HepG2 (cell line): ENCODE measurements at regions not wholly inside any gene's neighbourhood (a gene's known extent, or its start where the extent isn't known, plus 50 kb on each side); places are given as distances from the start of the nearest gene placed in this dataset.

Experiments
- ATAC-seq: fragments of 200-7000 bp; cut with Tn5 transposase; 3 replicates; pipeline ENCODE4 v1.9.1; 2020; ENCODE audit warnings: mild to moderate bottlenecking, moderate library complexity
- BruUV-seq: library from RNA; stranded (reverse); fragments of 400-500 nt; replicated peaks from 2 replicates; lab custom pipeline; 2021; lab: Mats Ljungman, UMichigan
- CTCF ChIA-PET: fragments of 300-600 bp; formaldehyde crosslinking; extraction: SDS; loops from one replicate; lab custom pipeline; 2021; ENCODE audit warnings: low total read pairs, inconsistent platforms, low intra/inter-chr PET ratio; lab: Yijun Ruan, JAX
- POLR2A ChIA-PET: fragments of 350-600 bp; sonication (Branson Sonifier 250); formaldehyde crosslinking; loops from one replicate; lab custom pipeline; 2020; ENCODE audit warnings: antibody characterized with exemption, inconsistent platforms; lab: Yijun Ruan, JAX
- DNase-seq: peaks from one replicate; pipeline ENCODE4 v3.0.0-alpha.2; 2015; ENCODE audit warnings: low spot score
- FAIRE-seq: peaks from 3 replicates; lab custom pipeline; 2011; peaks lifted over from hg19 to GRCh38; lab: Jason Lieb, UNC
- H2AFZ ChIP-seq: one replicate; pipeline ENCODE4 v1.6.1; 2011; ENCODE audit warnings: low read length, inconsistent platforms
- H3K27ac ChIP-seq: fragments of 300-600 bp; 3 replicates; pipeline ENCODE4 v1.8.0; 2011; ENCODE audit warnings: mixed run types, mild to moderate bottlenecking, mixed read lengths, low read length, inconsistent platforms; ENCODE audit not compliant: insufficient read depth; ENCODE audit errors: extremely low read length
- H3K27me3 ChIP-seq, 2 experiments: fragments of 200-600 bp in 1 of 2; 2 replicates in 1 of 2; 3 replicates in 1 of 2; pipeline versions ENCODE4 v1.6.0 to v1.8.0; 2011; ENCODE audit warnings: low read length in 2 of 2, mild to moderate bottlenecking in 2 of 2, moderate library complexity in 2 of 2, inconsistent platforms in 1 of 2; ENCODE audit not compliant: insufficient read depth in 2 of 2, control insufficient read depth in 1 of 2
- H3K36me3 ChIP-seq, 2 experiments: fragments of 200-600 bp in 1 of 2; replicated peaks in 1 of 2; 2 replicates in 1 of 2; 3 replicates in 1 of 2; pipeline versions ENCODE4 v1.5.1 to v1.8.0; 2011; ENCODE audit warnings: low read length in 2 of 2, inconsistent platforms in 1 of 2; ENCODE audit not compliant: insufficient read depth in 2 of 2, control insufficient read depth in 1 of 2
- H3K4me1 ChIP-seq: 2 replicates; pipeline ENCODE4 v1.5.1; 2012; ENCODE audit warnings: low read length, inconsistent platforms; ENCODE audit not compliant: insufficient read depth
- H3K4me2 ChIP-seq: 2 replicates; pipeline ENCODE4 v1.6.0; 2011; ENCODE audit warnings: low read depth, low read length, inconsistent platforms
- H3K4me3 ChIP-seq, 3 experiments: fragments of 200-600 bp in 1 of 3; sonication (generic), shearing (Covaris generic) in 1 of 3; replicated peaks in 1 of 3; 2 replicates each; pipeline ENCODE4 v1.5.1; 2011 to 2016; ENCODE audit warnings: low read length in 3 of 3, inconsistent platforms in 2 of 3, low read depth in 2 of 3, mild to moderate bottlenecking in 2 of 3, control low read depth in 1 of 3, mixed read lengths in 1 of 3; ENCODE audit not compliant: insufficient read depth in 1 of 3
- H3K79me2 ChIP-seq: one replicate; pipeline ENCODE4 v1.6.1; 2011; ENCODE audit warnings: low read length, inconsistent platforms; ENCODE audit not compliant: insufficient read depth
- H3K9ac ChIP-seq: 2 replicates; pipeline ENCODE4 v1.6.0; 2011; ENCODE audit warnings: mild to moderate bottlenecking, low read depth, low read length, inconsistent platforms; ENCODE audit not compliant: insufficient read depth
- H3K9me3 ChIP-seq: 2 replicates; pipeline ENCODE4 v1.5.1; 2012; ENCODE audit warnings: mild to moderate bottlenecking, low read length
- H4K20me1 ChIP-seq: 2 replicates; pipeline ENCODE4 v1.6.0; 2011; ENCODE audit warnings: inconsistent platforms, mild to moderate bottlenecking, low read length, moderate library complexity; ENCODE audit not compliant: insufficient read depth
- CSRNP1 ChIP-seq: sonication (generic); formaldehyde crosslinking; IDR thresholded peaks from 2 replicates; pipeline ENCODE4 v1.8.1; 2023; ENCODE audit warnings: mild to moderate bottlenecking, missing genetic modification reagents
- EEA1 ChIP-seq: sonication (generic); formaldehyde crosslinking; IDR thresholded peaks from 2 replicates; pipeline ENCODE4 v1.5.1; 2020; ENCODE audit warnings: mild to moderate bottlenecking, missing genetic modification reagents, borderline replicate concordance
- HNRNPUL1 ChIP-seq: fragments of 200-400 bp; formaldehyde crosslinking; IDR thresholded peaks from 2 replicates; pipeline ENCODE4 v1.6.1; 2017; ENCODE audit warnings: low read depth, mild to moderate bottlenecking, low read length, moderate library complexity
- HOMEZ ChIP-seq: IDR thresholded peaks from 2 replicates; pipeline ENCODE4 v1.6.1; 2016; ENCODE audit warnings: low read depth
- KLF13 ChIP-seq: sonication (generic); formaldehyde crosslinking; IDR thresholded peaks from 2 replicates; pipeline ENCODE4 v1.4.0; 2020; ENCODE audit warnings: mild to moderate bottlenecking, missing genetic modification reagents
- KLF15 ChIP-seq: sonication (generic); formaldehyde crosslinking; IDR thresholded peaks from 2 replicates; pipeline ENCODE4 v1.8.1; 2023; ENCODE audit warnings: borderline replicate concordance, mild to moderate bottlenecking, inconsistent platforms, missing genetic modification reagents, mixed read lengths
- SIN3B ChIP-seq: fragments of 150-350 bp; IDR thresholded peaks from 2 replicates; pipeline ENCODE4 v1.6.1; 2014; ENCODE audit warnings: low read length
- SP1 ChIP-seq, 2 experiments: fragments of 450-650 bp in 1 of 2; sonication (generic) in 1 of 2; formaldehyde crosslinking in 1 of 2; IDR thresholded peaks; 2 replicates each; pipeline versions ENCODE4 v1.4.0 to v1.6.1; 2016 to 2020; ENCODE audit warnings: missing genetic modification reagents in 1 of 2
- THRA ChIP-seq: sonication (generic); formaldehyde crosslinking; IDR thresholded peaks from 2 replicates; pipeline ENCODE4 v1.4.0; 2020; ENCODE audit warnings: missing genetic modification reagents, borderline replicate concordance
- ZFP41 ChIP-seq: sonication (generic); formaldehyde crosslinking; IDR thresholded peaks from 2 replicates; pipeline ENCODE4 v1.4.0; 2020; ENCODE audit warnings: mild to moderate bottlenecking, missing genetic modification reagents, borderline replicate concordance
- ZNF790 ChIP-seq: sonication (generic); formaldehyde crosslinking; IDR thresholded peaks from 2 replicates; pipeline ENCODE4 v1.8.0; 2022; ENCODE audit warnings: missing genetic modification reagents, mild to moderate bottlenecking, borderline replicate concordance
- WGBS: methylation state at CpG from one replicate; pipeline ENCODE4 v1.1.6; 2017; ENCODE audit warnings: low lambda C conversion rate; 5-methylcytosine and 5-hydroxymethylcytosine counted together
- in situ Hi-C: cut with HindIII; loops from 2 replicates; pipeline ENCODE4 v1.10.0; 2017; ENCODE audit warnings: low pct_unique_long_range_greater_than_20kb; ENCODE audit not compliant: extremely low pct_ligation_motif_present
- intact Hi-C: fragments of 100-400 bp; cut with micrococcal nuclease; formaldehyde crosslinking; loops from one replicate; pipeline ENCODE4 v1.10.0; 2022; ENCODE audit not compliant: unreplicated experiment
- TF ChIP-seq, protein P1 (sequence below): sonication (generic); formaldehyde crosslinking; IDR thresholded peaks from 2 replicates; pipeline ENCODE4 v1.5.1; 2020; ENCODE audit warnings: missing genetic modification reagents, mild to moderate bottlenecking, borderline replicate concordance
- TF ChIP-seq, protein P2 (sequence below): sonication (generic); formaldehyde crosslinking; IDR thresholded peaks from 2 replicates; pipeline ENCODE4 v1.9.0; 2021; ENCODE audit warnings: missing genetic modification reagents, borderline replicate concordance

DNA sequence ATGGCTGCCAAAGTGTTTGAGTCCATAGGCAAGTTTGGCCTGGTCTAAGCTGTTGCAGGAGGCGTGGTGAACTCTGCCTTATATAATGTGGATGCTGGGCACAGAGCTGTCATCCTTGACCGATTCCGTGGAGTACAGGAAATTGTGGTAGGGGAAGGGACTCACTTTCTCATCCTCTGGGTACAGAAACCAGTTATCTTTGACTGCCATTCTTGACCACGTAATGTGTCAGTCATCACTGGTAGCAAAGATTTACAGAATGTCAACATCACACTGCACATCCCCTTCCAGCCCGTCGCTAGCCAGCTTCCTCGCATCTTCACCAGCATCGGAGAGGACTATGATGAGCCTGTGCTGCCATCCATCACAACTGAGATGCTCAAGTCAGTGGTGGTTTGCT, 215.8 kb upstream of the JUN start:
- Histone ChIP-seq H3K4me3 (no peak overlapping the region), H4K20me1 (no peaks in the 10 kb centered on the region), H3K27ac (no peak overlapping the region), H3K4me2 (no peak overlapping the region), H3K79me2 (no peaks in the 10 kb centered on the region), H3K4me1 (no peaks in the 10 kb centered on the region), H3K36me3 (no peaks in the 10 kb centered on the region), H3K9ac (no peak overlapping the region), H2AFZ (no peak overlapping the region), H3K9me3 (no peaks in the 10 kb centered on the region), H3K27me3 (peaks cover 0 to 6% of the 10 kb centered on the region in 2 experiments; a peak in 3 of 5 replicates)
- FAIRE-seq (no peak), DNase-seq (no peak), ATAC-seq (no peak)
- WGBS = 74% methylated on average over 8 of the region's 8 CpGs
- POLR2A ChIA-PET = no interaction called here
- CTCF ChIA-PET = no interaction called here
- intact Hi-C loops (no loop called here), in situ Hi-C loops (no loop called here)
- no TSS peak for BruUV-seq
- TF ChIP-seq EEA1 (CRISPR knock-in tag) (no peak), HOMEZ (CRISPR knock-in tag) (no peak), ZNF790 (CRISPR knock-in tag) (no peak), KLF13 (CRISPR knock-in tag) (no peak), SP1 (IDR thresholded peaks at IDR 0.05) (no peak), SP1 (CRISPR knock-in tag; IDR thresholded peaks at IDR 0.05) (no peak), KLF15 (CRISPR knock-in tag) (no peak), THRA (CRISPR knock-in tag) (no peak), SIN3B (no peak), ZFP41 (CRISPR knock-in tag) (no peak), CSRNP1 (no peak), HNRNPUL1 (no peak)
- TF ChIP-seq, protein P1, sequence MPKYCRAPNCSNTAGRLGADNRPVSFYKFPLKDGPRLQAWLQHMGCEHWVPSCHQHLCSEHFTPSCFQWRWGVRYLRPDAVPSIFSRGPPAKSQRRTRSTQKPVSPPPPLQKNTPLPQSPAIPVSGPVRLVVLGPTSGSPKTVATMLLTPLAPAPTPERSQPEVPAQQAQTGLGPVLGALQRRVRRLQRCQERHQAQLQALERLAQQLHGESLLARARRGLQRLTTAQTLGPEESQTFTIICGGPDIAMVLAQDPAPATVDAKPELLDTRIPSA (CRISPR knock-in tag) = no peak
- TF ChIP-seq, protein P2, sequence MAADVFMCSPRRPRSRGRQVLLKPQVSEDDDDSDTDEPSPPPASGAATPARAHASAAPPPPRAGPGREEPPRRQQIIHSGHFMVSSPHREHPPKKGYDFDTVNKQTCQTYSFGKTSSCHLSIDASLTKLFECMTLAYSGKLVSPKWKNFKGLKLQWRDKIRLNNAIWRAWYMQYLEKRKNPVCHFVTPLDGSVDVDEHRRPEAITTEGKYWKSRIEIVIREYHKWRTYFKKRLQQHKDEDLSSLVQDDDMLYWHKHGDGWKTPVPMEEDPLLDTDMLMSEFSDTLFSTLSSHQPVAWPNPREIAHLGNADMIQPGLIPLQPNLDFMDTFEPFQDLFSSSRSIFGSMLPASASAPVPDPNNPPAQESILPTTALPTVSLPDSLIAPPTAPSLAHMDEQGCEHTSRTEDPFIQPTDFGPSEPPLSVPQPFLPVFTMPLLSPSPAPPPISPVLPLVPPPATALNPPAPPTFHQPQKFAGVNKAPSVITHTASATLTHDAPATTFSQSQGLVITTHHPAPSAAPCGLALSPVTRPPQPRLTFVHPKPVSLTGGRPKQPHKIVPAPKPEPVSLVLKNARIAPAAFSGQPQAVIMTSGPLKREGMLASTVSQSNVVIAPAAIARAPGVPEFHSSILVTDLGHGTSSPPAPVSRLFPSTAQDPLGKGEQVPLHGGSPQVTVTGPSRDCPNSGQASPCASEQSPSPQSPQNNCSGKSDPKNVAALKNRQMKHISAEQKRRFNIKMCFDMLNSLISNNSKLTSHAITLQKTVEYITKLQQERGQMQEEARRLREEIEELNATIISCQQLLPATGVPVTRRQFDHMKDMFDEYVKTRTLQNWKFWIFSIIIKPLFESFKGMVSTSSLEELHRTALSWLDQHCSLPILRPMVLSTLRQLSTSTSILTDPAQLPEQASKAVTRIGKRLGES = no peak
